ENCODE measurements at regions not wholly inside any gene's neighbourhood (a gene's known extent, or its start where the extent isn't known, plus 50 kb on each side); places are given as distances from the start of the nearest gene placed in this dataset.
"Not testable (repeated sequence)": the region's sequence is repeated elsewhere in the genome, so short reads cannot be mapped to it uniquely, and the experiment has no call there.

- DNase-seq: not testable (repeated sequence)
These were observed 132.2 kb upstream of the CIBAR2 start for GRCh38 chr16:85244452-85244851.

GRCh38 chr16:85245307-85246172 is 133.3 kb upstream of the CIBAR2 start:
- peak; percentile 86 for DNase-seq

GRCh38 chr16:85246473-85246872 is 134.2 kb upstream of the CIBAR2 start:
- no peak for DNase-seq

GRCh38 chr16:85246973-85247372 is 134.7 kb upstream of the CIBAR2 start:
- DNase-seq: no peak

- DNase-seq: no peak
These were observed 136.1 kb upstream of the CIBAR2 start for GRCh38 chr16:85248342-85248741.

- DNase-seq: no peak
These were observed 136.6 kb upstream of the CIBAR2 start for GRCh38 chr16:85248857-85249256.

- DNase-seq: no peak
These were observed 137.3 kb upstream of the CIBAR2 start for GRCh38 chr16:85249418-85250146.

GRCh38 chr16:85250147-85250463 is 137.8 kb upstream of the CIBAR2 start:
- DNase-seq: no peak

- no peak for DNase-seq
These were observed 138.4 kb upstream of the CIBAR2 start for GRCh38 chr16:85250609-85251223.

- DNase-seq: no peak
These were observed 139.0 kb upstream of the CIBAR2 start for GRCh38 chr16:85251225-85251760.

- no peak for DNase-seq
These were observed 139.7 kb upstream of the CIBAR2 start for GRCh38 chr16:85252014-85252413.

GRCh38 chr16:85252461-85252860 is 140.2 kb upstream of the CIBAR2 start:
- DNase-seq: no peak

- DNase-seq: no peak
These were observed 141.0 kb upstream of the CIBAR2 start for GRCh38 chr16:85253084-85253941.

- no peak for DNase-seq
These were observed 141.8 kb upstream of the CIBAR2 start for GRCh38 chr16:85254051-85254450.

GRCh38 chr16:85254921-85255320 is 142.6 kb upstream of the CIBAR2 start:
- no peak for DNase-seq

GRCh38 chr16:85255777-85256176 is 143.5 kb upstream of the CIBAR2 start:
- no peak for DNase-seq

GRCh38 chr16:85256190-85256739 is 144.0 kb upstream of the CIBAR2 start:
- no peak for DNase-seq

GRCh38 chr16:85257483-85257882 is 145.2 kb upstream of the CIBAR2 start:
- no peak for DNase-seq

GRCh38 chr16:85258166-85258565 is 145.9 kb upstream of the CIBAR2 start:
- DNase-seq: no peak

- DNase-seq: no peak
These were observed 146.4 kb upstream of the CIBAR2 start for GRCh38 chr16:85258629-85259028.

- no peak for DNase-seq
These were observed 147.0 kb upstream of the CIBAR2 start for GRCh38 chr16:85259115-85259831.

GRCh38 chr16:85259832-85260167 is 147.5 kb upstream of the CIBAR2 start:
- DNase-seq: no peak

Measured in left hindlimb (tissue), 1 donor.